Endothelial cell of umbilical vein (primary cell): ENCODE measurements at regions not wholly inside any gene's neighbourhood (a gene's known extent, or its start where the extent isn't known, plus 50 kb on each side); places are given as distances from the start of the nearest gene placed in this dataset.

Experiments
- BruUV-seq: library from RNA; stranded (reverse); fragments of 400-500 nt; replicated peaks from 2 replicates; lab custom pipeline; 2021; lab: Mats Ljungman, UMichigan
- CTCF ChIA-PET: fragments of 300-600, 350-600 bp; sonication (Branson Sonifier 250); formaldehyde crosslinking; loops from one replicate; lab custom pipeline; 2021; ENCODE audit warnings: antibody characterized with exemption, inconsistent platforms; lab: Charles Lee
- POLR2A ChIA-PET: fragments of 300-600, 350-600 bp; sonication (Branson Sonifier 250); formaldehyde crosslinking; loops from one replicate; lab custom pipeline; 2021; ENCODE audit warnings: antibody characterized with exemption, inconsistent platforms; lab: Charles Lee
- DNase-seq: peaks from one replicate; pipeline ENCODE4 v3.0.0-alpha.2; 2011; ENCODE audit warnings: low read depth, low spot score
- FAIRE-seq: peaks from 2 replicates; lab custom pipeline; 2011; peaks lifted over from hg19 to GRCh38; lab: Jason Lieb, UNC
- H2AFZ ChIP-seq: 2 replicates; pipeline ENCODE4 v1.6.0; 2012; ENCODE audit warnings: low read depth, low read length, control low read depth, inconsistent platforms
- H3K27ac ChIP-seq: 2 replicates; pipeline ENCODE4 v1.5.1; 2011; ENCODE audit warnings: low read depth, mild to moderate bottlenecking, control low read depth, low read length, moderate library complexity; ENCODE audit not compliant: insufficient read depth
- H3K27me3 ChIP-seq, 2 experiments: 2 replicates each; pipeline versions ENCODE4 v1.6.0 to v1.6.1; 2011; ENCODE audit warnings: low read length in 2 of 2, mixed read lengths in 1 of 2; ENCODE audit not compliant: control insufficient read depth in 2 of 2, insufficient read depth in 2 of 2
- H3K36me3 ChIP-seq, 2 experiments: 2 replicates in 1 of 2; 3 replicates in 1 of 2; pipeline ENCODE4 v1.5.1; 2011; ENCODE audit warnings: low read length in 2 of 2, mild to moderate bottlenecking in 1 of 2, moderate library complexity in 1 of 2; ENCODE audit not compliant: control insufficient read depth in 2 of 2, insufficient read depth in 2 of 2; ENCODE audit errors: extremely low read depth in 1 of 2
- H3K4me1 ChIP-seq: 3 replicates; pipeline ENCODE4 v1.5.1; 2011; ENCODE audit warnings: mild to moderate bottlenecking, low read length; ENCODE audit not compliant: control insufficient read depth, insufficient read depth; ENCODE audit errors: extremely low read depth
- H3K4me2 ChIP-seq: 2 replicates; pipeline ENCODE4 v1.6.1; 2011; ENCODE audit warnings: low read length, control low read depth, mixed read lengths; ENCODE audit not compliant: insufficient read depth
- H3K4me3 ChIP-seq, 3 experiments: fragments of 200-600 bp in 1 of 3; sonication (generic), shearing (Covaris generic) in 1 of 3; replicated peaks in 1 of 3; 2 replicates each; pipeline ENCODE4 v1.5.1; 2011 to 2016; ENCODE audit warnings: control low read depth in 3 of 3, low read length in 3 of 3, mild to moderate bottlenecking in 2 of 3, inconsistent platforms in 1 of 3, low read depth in 1 of 3, moderate library complexity in 1 of 3; ENCODE audit not compliant: insufficient read depth in 1 of 3
- H3K79me2 ChIP-seq: 2 replicates; pipeline ENCODE4 v1.6.0; 2012; ENCODE audit warnings: low read length, inconsistent platforms; ENCODE audit not compliant: control insufficient read depth, insufficient read depth
- H3K9ac ChIP-seq: replicated peaks from 2 replicates; pipeline ENCODE3; 2011; ENCODE audit warnings: low read length, control low read depth; ENCODE audit not compliant: insufficient read depth; ENCODE audit errors: extremely low read depth
- H3K9me1 ChIP-seq: replicated peaks from 3 replicates; pipeline ENCODE4 v1.6.0; 2011; ENCODE audit warnings: mild to moderate bottlenecking, low read length; ENCODE audit not compliant: control insufficient read depth, insufficient read depth; ENCODE audit errors: extremely low read depth
- H3K9me3 ChIP-seq: replicated peaks from 2 replicates; pipeline ENCODE4 v1.5.1; 2012; ENCODE audit warnings: low read length, inconsistent platforms; ENCODE audit not compliant: control insufficient read depth, insufficient read depth
- H4K20me1 ChIP-seq: replicated peaks from 2 replicates; pipeline ENCODE3; 2011; ENCODE audit warnings: mild to moderate bottlenecking, low read length; ENCODE audit not compliant: control insufficient read depth, insufficient read depth; ENCODE audit errors: extremely low read depth
- CTCF ChIP-seq, 2 donors: IDR thresholded peaks; 1 replicate in 1 of 2; 2 replicates in 1 of 2; pipeline ENCODE4 v1.5.1; 2011; ENCODE audit warnings: low read length in 2 of 2, mild to moderate bottlenecking in 2 of 2, moderate library complexity in 2 of 2, control low read depth in 1 of 2, inconsistent platforms in 1 of 2, low read depth in 1 of 2; ENCODE audit not compliant: insufficient read depth in 1 of 2; ENCODE audit errors: extremely low read depth in 1 of 2
- EZH2 ChIP-seq: IDR thresholded peaks from 2 replicates; pipeline ENCODE4 v1.6.1; 2012; ENCODE audit warnings: borderline replicate concordance, low read depth, mild to moderate bottlenecking, moderate library complexity, low read length, inconsistent platforms; ENCODE audit not compliant: severe bottlenecking
- FOS ChIP-seq: IDR thresholded peaks from 2 replicates; pipeline ENCODE4 v1.6.1; 2011; ENCODE audit warnings: mild to moderate bottlenecking, low read length, moderate library complexity, borderline replicate concordance; ENCODE audit not compliant: insufficient read depth
- GATA2 ChIP-seq: IDR thresholded peaks from 2 replicates; pipeline ENCODE4 v1.7.0; 2011; ENCODE audit warnings: low read depth, mild to moderate bottlenecking, moderate library complexity, mixed read lengths, low read length; ENCODE audit not compliant: insufficient read length, insufficient read depth
- MAX ChIP-seq: IDR thresholded peaks from 2 replicates; pipeline ENCODE4 v1.6.1; 2011; ENCODE audit not compliant: insufficient read depth, insufficient read length
- POLR2A ChIP-seq: IDR thresholded peaks from 2 replicates; pipeline ENCODE4 v1.6.1; 2012; ENCODE audit warnings: low read depth, mild to moderate bottlenecking, control low read depth, low read length
- POLR2AphosphoS5 ChIP-seq: IDR thresholded peaks from 2 replicates; pipeline ENCODE4 v1.6.1; 2012; ENCODE audit warnings: low read depth, mild to moderate bottlenecking, control low read depth, low read length, moderate library complexity; ENCODE audit not compliant: insufficient read depth
- dilution Hi-C: fragments of 300-500 bp; cut with MboI; formaldehyde crosslinking; loops from one replicate; pipeline ENCODE4 v1.15.0; 2019; ENCODE audit warnings: low sequenced_read_pairs; ENCODE audit not compliant: extremely low pct_ligation_motif_present
- intact Hi-C: fragments of 100-400 bp; cut with micrococcal nuclease; formaldehyde crosslinking; loops from one replicate; pipeline ENCODE4 v1.10.0; 2022

DNA sequence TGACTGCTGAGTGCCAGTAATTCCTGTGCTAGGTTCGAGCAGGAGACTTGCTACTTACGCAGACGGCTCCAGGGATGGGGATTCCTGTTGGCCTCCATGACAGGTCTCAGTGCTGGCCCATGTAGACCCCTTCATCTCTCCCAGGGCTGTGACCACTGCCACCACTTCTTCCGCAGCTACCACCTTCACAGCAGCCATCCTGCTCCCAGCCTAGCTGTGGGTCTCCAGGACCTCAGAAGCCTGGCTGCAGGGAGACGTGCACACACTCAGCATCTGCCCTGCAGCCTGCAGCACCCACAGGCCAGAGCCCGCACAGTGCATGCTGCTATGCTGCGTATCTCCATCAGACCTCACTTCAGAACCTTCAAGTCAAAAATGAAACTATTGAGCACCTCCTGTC is 1503.9 kb downstream of the BRD1 start:
- no peaks in the 10 kb centered on the region for H3K79me2 ChIP-seq
- H3K27ac ChIP-seq: no peak overlapping the region
- no peaks in the 10 kb centered on the region for H3K36me3 ChIP-seq
- FAIRE-seq: no peak
- dilution Hi-C loops: no loop called here
- H3K4me1 ChIP-seq: no peaks in the 10 kb centered on the region
- no peaks in the 10 kb centered on the region for H3K9me1 ChIP-seq
- no peak overlapping the region for H3K4me3 ChIP-seq
- CTCF ChIA-PET: interaction anchor here (1.4 kb wide), 1 partner anchor 1309 kb away, joined by 3 read pairs; no protein-coding TSS in a partner anchor
- no peak overlapping the region for H2AFZ ChIP-seq
- intact Hi-C loops: no loop called here
- POLR2A ChIA-PET: no interaction called here
- H3K4me2 ChIP-seq: no peak overlapping the region
- no TSS peak for BruUV-seq
- H3K9me3 ChIP-seq: peaks cover 8% of the 10 kb centered on the region
- DNase-seq: no peak
- no peaks in the 10 kb centered on the region for H4K20me1 ChIP-seq
- no peaks in the 10 kb centered on the region for H3K27me3 ChIP-seq
- TF ChIP-seq FOS (no peak), POLR2A (no peak), EZH2 (no peak), CTCF (IDR thresholded peaks at IDR 0.05; ENCODE audit: extremely low read depth in 1 of 2, insufficient read depth in 1 of 2, low read depth in 1 of 2, low read length in 2 of 2) (no peak), MAX (no peak), GATA2 (no peak), POLR2AphosphoS5 (no peak)
- no peak overlapping the region for H3K9ac ChIP-seq
